GM12872 (cell line): ENCODE measurements at regions not wholly inside any gene's neighbourhood (a gene's known extent, or its start where the extent isn't known, plus 50 kb on each side); places are given as distances from the start of the nearest gene placed in this dataset.

Source experiments
- TF ChIP-seq, protein P1 (sequence below): IDR thresholded peaks from 3 replicates; pipeline ENCODE4 v1.5.1; 2011; ENCODE audit warnings: low read depth, mild to moderate bottlenecking, low read length, moderate library complexity; ENCODE audit not compliant: insufficient read depth

DNA sequence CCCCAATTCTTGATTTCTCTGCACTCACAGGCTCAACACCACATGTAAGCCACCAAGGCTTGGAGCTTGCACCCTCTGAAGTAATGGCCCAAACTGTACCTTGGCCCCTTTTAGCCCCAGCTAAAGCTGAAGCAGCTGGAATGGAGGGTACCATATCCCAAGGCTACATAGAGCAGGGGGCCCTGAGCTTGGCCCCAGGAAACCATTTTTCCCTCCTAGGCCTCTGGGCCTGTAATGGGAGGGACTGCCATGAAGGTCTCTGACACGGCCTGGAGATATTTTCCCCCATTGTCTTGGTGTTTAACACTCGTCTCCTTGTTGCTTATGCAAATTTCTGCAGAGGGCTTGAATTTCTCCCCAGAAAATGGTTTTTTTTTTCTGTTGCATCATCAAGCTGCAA lies 69.7 kb downstream of the SKA1 start:
- TF ChIP-seq, protein P1, sequence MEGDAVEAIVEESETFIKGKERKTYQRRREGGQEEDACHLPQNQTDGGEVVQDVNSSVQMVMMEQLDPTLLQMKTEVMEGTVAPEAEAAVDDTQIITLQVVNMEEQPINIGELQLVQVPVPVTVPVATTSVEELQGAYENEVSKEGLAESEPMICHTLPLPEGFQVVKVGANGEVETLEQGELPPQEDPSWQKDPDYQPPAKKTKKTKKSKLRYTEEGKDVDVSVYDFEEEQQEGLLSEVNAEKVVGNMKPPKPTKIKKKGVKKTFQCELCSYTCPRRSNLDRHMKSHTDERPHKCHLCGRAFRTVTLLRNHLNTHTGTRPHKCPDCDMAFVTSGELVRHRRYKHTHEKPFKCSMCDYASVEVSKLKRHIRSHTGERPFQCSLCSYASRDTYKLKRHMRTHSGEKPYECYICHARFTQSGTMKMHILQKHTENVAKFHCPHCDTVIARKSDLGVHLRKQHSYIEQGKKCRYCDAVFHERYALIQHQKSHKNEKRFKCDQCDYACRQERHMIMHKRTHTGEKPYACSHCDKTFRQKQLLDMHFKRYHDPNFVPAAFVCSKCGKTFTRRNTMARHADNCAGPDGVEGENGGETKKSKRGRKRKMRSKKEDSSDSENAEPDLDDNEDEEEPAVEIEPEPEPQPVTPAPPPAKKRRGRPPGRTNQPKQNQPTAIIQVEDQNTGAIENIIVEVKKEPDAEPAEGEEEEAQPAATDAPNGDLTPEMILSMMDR: no peak

DNA sequence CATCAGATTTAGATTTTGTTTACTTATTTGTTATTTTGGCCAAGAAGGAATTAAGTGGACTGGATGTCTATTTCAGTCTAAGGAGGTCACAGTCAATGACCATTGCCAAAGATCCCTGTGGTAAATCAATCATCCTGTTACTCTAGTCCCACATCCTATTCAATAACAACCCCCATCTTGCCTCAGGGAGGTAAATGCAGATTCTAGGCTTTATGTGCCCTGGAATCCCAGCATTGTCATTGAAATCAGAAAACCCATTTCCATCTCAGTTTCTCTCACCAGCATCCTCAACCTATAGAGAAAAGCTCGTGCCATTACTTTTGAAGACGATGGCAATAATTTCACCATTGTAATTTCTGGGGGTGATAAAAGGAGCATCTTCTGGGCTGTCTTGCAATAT lies 71.8 kb downstream of the SKA1 start:
- TF ChIP-seq, protein P1: no peak

DNA sequence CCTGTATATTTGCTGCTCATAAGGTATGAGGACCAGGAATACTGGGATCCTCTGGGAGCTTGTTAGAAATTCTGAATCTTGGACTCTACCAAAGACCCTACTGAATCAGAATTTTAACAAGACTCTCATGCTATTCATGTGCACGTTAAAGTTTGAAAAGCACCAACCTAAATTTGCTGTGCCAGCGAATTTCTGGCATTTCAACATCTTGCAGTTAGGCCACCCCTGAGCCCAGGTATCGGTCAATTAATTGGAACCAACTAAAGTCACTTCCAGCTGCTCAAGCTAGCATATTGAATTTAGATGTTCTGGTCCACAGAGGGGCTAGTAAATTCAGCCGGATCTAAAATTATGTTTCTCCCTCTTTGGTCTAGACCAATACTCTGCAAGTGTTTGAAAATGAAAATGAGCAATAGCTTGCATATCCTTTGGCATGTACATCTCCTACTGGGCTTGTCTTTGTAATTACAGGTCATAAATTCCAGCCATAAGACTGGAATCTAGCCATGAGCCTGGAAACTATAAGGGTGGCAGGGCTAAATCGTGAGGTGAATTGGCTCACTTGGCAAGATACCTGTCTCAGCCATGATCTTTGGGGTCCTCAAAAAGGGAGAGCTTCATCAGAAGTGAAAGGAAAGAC lies 72.4 kb downstream of the SKA1 start:
- TF ChIP-seq, protein P1: no peak

DNA sequence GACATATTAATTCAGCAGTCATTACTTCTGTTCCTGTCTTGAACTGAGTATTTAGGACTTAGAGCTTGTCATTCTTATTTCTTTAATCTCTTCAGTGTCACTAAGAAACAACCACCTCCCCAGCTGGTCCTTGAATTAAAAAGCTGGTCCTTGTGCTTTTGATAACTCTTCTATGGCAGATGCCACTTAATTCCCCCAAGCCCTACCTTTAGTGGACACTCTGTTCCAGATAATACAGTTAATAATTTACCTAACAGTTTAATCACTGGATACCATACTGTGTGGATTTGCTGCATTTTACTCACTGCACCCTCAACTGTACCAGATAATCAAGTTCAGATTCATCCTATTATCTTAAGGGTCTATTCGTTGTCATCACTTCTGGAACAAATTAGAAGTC lies 73.1 kb downstream of the SKA1 start:
- TF ChIP-seq, protein P1: no peak

DNA sequence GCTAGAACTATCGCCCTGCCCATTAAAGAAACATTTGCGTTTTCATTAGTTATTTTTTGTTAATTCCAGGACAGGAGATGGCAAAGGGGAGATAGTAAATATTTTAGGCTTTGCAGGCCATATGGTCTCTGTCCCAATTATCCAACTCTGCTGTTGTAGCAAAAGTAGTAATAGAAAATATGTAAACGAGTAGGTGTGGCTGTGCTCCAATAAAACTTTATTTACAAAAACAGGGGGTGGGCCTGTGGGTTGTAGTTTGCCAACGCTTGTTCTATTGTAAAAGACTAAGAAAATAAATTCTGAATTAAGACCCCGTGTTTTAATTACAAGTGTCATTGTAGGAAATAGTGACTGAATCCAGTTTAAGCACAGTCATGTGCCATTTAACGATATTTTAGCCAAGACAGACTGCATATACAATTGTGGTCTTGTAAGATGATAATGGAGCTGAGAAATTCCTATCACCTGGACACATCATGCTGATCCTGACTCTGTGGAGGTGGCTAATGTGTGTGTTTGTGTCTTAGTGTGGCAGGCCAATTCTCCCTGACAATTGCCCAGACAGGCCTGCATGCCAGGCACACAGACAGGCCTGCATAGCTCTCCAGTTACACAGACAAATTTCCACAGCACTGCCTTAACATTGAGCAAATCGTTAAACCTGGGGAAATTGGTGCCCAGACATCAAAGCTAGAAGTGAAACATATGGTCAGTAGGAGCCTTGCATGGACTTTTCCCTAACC lies 76.4 kb downstream of the SKA1 start:
- TF ChIP-seq, protein P1: no peak

DNA sequence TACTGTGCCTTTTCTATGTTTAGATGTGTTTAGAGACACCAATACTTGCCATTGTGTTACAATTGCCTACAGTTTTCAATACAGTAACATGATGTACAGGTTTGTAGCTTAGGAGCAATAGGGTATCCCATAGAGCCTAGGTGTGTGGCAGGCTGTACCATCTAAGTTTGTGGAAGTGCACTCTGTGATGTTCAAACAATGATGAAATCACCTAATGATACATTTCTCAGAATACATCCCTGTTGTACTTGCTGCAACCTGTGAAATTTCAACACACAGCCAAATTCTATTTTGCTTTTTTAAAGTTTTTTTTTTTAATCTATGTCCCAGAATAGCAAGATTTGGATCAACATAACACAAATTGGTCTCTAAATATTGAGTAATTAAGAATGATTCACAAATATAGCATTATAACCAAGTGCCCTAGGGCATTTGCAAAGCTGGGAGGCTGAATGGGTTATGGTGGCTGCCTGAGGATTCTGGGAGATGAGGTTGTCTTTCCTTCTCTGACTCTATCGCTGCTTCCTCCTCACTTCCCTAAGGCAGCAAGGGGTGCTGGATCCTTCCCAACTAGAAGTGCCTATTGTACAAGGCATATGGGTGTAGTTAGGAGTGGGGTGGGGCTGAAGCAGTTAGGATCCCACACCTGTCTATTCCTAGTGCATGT lies 78.3 kb downstream of the SKA1 start:
- TF ChIP-seq, protein P1: no peak

DNA sequence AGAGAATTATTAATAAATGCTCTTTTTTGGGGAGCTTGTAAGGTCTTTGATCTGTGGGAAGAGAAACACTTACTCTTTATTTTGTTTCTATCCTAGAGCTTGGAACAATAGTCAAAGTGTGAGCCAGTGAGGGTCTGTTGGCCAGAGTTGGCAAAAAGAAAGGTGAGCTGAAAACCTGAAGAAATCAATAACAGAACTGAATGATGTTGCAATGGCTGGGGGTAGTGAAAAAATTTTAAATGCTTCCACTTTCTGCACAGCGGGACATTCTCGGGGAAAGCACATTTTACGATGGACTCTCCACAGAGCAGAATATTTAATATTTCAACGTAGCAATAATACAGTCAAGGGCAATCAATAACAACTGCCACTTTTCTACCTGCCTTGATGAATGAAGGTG lies 78.9 kb downstream of the SKA1 start:
- TF ChIP-seq, protein P1: no peak
